ENCODE measurements at regions not wholly inside any gene's neighbourhood (a gene's known extent, or its start where the extent isn't known, plus 50 kb on each side); places are given as distances from the start of the nearest gene placed in this dataset.
"Not testable (repeated sequence)": the region's sequence is repeated elsewhere in the genome, so short reads cannot be mapped to it uniquely, and the experiment has no call there.

GRCh38 chr5:56419667-56420066, 186.5 kb upstream of the ANKRD55 start:
- no peak for DNase-seq

- DNase-seq, result no peak
Measured at GRCh38 chr5:56415356-56415765, 182.2 kb upstream of the ANKRD55 start.

GRCh38 chr5:56414066-56414465, 180.9 kb upstream of the ANKRD55 start:
- DNase-seq, result no peak

- no peak for DNase-seq
Measured at GRCh38 chr5:56413546-56413945, 180.4 kb upstream of the ANKRD55 start.

GRCh38 chr5:56412601-56413379, 179.7 kb upstream of the ANKRD55 start:
- no peak for DNase-seq

GRCh38 chr5:56410696-56411095, 177.6 kb upstream of the ANKRD55 start:
- DNase-seq, result no peak

GRCh38 chr5:56409331-56410190, 176.4 kb upstream of the ANKRD55 start:
- no peak for DNase-seq

GRCh38 chr5:56406838-56407237, 173.7 kb upstream of the ANKRD55 start:
- no peak for DNase-seq

GRCh38 chr5:56406221-56406620, 173.1 kb upstream of the ANKRD55 start:
- no peak for DNase-seq

GRCh38 chr5:56405116-56405908, 172.2 kb upstream of the ANKRD55 start:
- DNase-seq, result no peak

- DNase-seq, result no peak
Measured at GRCh38 chr5:56402266-56403220, 169.4 kb upstream of the ANKRD55 start.

GRCh38 chr5:56397796-56398195, 164.7 kb upstream of the ANKRD55 start:
- not testable (repeated sequence) for DNase-seq

- no peak for DNase-seq
Measured at GRCh38 chr5:56396634-56397033, 163.5 kb upstream of the ANKRD55 start.

- no peak for DNase-seq
Measured at GRCh38 chr5:56389261-56389660, 156.1 kb upstream of the ANKRD55 start.

- DNase-seq, result no peak
Measured at GRCh38 chr5:56388229-56388985, 155.3 kb upstream of the ANKRD55 start.

- DNase-seq, result no peak
Measured at GRCh38 chr5:56386046-56386445, 152.9 kb upstream of the ANKRD55 start.

GRCh38 chr5:56384186-56384585, 151.1 kb upstream of the ANKRD55 start:
- DNase-seq, result no peak

GRCh38 chr5:56383761-56384160, 150.6 kb upstream of the ANKRD55 start:
- DNase-seq, result no peak

- no peak for DNase-seq
Measured at GRCh38 chr5:56382896-56383295, 149.8 kb upstream of the ANKRD55 start.

GRCh38 chr5:56377573-56377972, 144.4 kb upstream of the ANKRD55 start:
- no peak for DNase-seq

GRCh38 chr5:56376128-56376527, 143.0 kb upstream of the ANKRD55 start:
- DNase-seq, result no peak

Data from right kidney (tissue), 1 donor.